NOMO-1 treated with dmso at 0.1 percent for 144 hours (cell line): ENCODE measurements at regions not wholly inside any gene's neighbourhood (a gene's known extent, or its start where the extent isn't known, plus 50 kb on each side); places are given as distances from the start of the nearest gene placed in this dataset.

Source experiments
- DNase-seq: peaks from one replicate; lab custom pipeline; 2025; ENCODE audit not compliant: unreplicated experiment; lab: John Stamatoyannopoulos, UW

DNA sequence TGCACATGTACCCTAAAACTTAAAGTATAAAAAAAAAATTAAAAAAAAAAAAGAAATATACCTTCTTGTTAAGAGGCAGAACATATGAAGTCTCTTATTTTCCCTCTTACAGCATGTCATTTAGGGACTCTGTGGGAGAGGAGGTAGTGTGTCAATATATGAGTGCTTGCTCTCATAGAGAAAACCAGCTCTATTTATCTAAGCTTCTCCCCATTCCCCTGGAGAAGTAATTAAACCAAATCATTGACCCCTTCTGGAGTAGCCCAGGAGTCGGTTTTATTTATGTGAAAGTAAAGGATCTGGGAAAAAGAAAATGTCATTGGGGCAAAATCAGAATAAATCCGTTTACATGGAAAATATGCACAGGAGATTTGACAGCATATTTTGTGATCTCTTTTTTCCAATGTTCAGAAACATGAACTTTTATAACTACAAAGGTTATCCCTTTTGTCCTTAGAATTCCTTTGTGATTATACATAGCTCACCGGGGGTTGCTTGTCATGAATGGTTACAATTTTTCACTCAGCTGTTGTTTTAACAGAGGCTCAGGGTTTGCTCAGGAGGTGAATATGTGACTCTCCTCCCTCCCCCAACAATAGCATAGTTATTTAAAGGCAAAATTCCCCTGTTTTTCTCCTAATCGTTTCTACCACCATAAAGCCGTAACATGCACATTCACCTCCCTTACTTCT is 114.5 kb upstream of the C1orf21 start:
- DNase-seq, result no peak

DNA sequence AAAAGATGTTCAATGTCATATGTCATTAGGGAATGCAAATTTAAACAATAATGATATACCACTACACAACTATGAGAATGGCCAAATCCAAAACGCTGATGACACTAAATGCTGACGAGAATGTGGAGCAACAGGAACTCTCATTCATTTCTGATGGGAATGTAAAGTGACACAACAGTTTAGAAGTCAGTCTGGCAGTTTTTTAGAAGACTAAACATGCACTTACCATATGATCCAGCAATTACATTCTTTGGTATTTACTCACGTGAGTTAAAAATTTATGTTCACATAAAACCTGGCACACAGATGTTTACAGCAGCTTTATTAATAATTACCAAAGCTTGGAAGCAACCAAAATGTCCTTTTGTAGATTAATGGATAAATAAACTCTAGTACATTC is 110.4 kb upstream of the C1orf21 start:
- DNase-seq, result no peak

DNA sequence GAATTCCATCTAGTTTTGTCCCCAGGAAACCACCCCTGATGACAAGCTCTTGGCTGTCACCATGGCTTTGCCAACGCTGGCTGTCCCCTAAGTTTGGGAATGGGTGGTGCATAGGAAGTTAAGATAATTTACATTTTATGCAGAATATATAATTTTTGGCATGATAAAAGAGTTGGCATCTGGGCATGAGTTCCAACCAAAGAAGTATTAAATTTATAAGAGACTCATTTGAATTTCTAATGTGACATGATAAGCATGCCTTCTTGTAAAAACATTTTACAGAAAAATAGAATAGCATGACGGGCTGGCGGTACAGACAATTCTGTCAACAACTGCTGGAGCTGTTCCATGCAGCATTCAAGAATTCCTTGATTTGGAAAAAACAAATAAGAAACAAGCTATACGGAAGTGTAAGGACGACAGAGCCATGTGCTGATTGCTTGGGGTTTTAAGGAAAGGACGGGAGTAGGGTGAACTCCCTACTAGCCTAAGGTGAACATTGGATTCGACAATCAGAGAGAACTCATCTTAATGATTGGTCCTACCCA is 106.8 kb upstream of the C1orf21 start:
- DNase-seq, result no peak

DNA sequence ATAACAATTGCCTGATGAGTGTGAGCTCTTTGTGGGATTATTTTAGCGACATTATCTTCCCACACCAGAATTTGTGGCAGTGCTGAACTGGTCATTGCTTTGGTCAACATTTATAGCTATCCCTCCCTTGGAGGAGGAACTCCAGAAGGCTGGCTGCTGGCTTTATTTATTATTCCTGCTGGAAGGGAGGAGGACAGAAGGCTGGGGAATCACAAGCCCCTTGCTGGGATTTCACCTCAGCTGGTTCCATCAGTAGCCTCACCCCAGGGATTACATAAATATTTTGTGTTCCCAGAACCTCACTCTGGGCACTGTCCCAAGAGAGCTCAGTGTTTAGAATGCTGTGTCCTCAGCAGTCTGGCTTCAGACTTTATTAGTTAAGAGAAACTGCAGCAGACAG is 102.8 kb upstream of the C1orf21 start:
- no peak for DNase-seq

DNA sequence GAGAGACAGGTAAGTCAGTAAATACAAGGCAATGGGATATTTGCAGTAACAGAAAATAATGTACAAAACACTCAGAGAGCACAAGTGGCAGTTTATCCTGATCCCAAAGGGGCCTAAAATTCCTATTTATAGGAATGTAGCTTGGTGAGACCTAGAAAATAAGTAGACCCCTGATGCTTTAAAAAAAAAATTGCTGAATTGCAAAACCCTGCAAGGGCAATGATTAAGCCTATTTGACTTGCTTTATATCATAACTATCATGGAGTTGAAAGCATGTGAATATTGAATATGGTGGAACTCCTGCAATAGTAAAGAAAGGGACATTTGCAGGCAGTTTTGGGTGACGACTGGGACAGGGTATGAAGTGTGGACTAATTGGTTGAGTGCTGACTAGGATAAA is 101.9 kb upstream of the C1orf21 start:
- DNase-seq, result no peak

DNA sequence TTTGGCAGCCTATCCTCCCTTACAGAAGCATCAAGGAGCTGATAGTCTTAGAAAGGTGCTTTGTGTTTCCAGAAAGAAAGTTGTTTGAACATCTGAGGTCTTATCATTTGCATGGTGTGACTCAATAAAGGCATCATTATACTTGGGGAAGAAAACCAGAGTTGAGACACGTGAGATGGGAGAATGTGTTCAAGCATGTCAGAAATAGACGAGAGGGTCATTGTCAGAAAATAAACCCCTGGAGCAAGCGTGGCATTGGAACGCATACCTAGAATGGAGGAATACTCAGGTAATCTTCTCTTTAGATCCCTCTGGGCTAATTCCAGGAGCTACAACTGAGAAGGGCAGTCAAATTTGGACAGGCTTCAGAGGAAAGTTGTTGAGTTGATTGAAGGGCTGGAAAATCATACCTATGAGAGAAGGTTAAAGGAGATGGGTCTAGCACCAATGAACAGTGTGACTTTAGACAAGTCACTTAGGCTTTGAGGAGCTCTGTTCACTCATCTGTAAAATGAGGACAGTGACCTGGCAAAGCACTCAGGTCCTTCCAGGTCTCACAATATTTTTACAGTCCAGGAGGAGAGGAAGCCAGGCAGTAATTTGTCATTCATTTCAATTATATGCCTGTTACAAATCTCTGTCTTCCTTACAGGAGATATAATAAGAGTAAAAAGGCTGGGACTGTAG is 101.3 kb upstream of the C1orf21 start:
- no peak for DNase-seq

DNA sequence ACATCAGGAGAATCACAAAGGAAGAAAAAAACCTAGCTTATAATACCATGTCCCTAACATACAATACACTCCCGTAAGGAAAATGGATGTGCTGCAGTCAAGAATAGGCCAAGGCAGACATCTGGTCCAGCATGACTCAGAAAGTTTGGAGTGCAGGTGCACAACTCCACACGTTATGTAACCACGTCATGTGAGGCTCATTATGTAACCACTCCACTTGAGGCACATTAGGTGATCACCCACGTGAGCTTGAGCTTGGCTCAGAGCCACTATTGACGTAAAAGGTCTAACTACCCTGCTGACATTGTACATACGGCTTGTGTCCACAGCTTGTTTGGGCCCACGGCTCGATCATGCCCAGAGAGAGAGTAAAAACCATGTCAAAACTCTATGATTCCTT is 99.8 kb upstream of the C1orf21 start:
- DNase-seq, result no peak

DNA sequence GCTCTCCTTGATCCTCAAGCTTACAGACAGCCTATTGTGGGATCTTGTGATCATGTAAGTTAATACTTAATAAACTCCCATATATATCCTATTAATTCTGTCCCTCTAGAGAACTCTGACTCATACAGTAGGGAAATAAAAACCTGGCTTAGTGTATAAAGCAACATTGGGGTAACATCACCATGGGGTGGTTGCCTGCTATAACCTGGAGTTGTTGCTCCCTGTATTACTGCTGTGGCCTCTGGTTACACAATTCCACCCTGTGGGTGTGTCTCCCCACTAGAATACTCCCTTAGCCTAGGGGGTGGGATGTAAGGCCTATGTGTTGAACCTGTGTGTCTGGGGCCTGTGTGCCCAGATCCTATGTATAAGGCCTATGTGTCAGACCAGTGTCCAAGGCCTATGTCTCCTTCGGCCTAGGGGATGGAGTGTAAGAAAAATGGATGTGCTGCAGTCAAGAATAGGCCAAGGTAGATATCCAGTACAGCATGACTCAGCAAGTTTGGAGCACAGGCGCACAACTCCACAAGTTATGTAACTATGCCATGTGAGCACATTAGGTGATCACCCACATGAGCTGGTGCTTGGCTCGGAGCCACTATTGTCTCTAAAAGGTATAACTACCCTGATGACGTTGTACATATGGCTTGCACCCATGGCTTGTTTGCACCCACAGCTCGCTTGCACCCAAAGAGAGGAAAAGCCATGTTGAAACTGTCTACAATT is 96.8 kb upstream of the C1orf21 start:
- DNase-seq, result no peak

DNA sequence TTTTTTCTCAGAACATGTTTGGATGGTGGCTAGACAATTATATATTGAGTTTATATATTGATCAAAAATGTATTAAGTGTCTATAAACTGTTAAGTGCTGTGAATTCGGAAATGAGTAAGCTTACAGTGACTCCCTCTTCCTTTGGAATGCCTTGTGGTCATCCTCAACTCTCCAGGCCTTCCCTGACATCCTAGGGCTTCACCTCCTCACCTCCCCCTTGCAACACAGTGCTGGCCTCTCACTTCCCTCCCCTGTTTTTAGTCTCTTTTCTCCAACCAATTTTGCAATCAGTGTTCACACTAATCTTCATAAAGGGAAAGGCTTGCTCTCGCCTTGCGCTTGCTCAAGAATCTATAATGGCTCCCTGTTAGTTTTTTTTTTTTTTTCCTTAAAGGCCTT is 95.1 kb upstream of the C1orf21 start:
- DNase-seq, result no peak

DNA sequence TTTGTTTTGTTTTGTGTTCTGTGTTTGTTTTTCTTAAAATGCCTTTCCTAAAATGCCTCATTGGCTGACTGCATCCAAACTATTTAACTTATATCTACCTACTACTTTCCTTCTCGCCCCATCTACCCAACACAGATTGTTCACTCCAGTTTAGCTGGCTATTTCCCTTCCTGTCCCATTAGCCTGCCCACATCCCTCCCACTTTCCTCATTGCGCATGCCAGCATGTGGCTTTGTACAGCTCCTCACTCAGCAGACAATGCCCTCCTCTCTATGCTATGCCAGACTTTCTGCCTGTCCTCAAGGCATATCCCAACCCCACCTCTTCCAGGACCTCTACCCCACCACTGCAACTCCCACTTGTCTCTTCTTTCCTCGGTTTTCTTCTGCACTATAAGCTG is 94.7 kb upstream of the C1orf21 start:
- DNase-seq, result no peak

DNA sequence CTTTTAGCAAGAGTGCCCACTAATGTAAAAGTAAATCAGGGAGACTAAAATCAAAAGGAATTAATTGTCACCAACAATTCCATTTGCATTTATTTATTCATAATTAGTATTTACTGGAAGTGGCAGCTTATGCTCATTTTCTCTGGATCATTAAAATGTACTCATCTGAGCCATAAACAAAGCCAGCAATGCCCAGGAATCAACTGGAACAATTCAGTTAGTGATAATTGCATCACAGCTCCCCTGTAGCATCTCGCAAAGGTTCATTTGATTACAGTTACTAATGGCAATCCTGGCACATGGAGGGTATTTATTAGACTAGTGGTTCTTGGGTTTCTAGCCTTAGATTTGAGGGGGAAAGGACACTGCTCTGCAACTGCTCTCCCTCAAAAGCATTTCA is 92.7 kb upstream of the C1orf21 start:
- no peak for DNase-seq

DNA sequence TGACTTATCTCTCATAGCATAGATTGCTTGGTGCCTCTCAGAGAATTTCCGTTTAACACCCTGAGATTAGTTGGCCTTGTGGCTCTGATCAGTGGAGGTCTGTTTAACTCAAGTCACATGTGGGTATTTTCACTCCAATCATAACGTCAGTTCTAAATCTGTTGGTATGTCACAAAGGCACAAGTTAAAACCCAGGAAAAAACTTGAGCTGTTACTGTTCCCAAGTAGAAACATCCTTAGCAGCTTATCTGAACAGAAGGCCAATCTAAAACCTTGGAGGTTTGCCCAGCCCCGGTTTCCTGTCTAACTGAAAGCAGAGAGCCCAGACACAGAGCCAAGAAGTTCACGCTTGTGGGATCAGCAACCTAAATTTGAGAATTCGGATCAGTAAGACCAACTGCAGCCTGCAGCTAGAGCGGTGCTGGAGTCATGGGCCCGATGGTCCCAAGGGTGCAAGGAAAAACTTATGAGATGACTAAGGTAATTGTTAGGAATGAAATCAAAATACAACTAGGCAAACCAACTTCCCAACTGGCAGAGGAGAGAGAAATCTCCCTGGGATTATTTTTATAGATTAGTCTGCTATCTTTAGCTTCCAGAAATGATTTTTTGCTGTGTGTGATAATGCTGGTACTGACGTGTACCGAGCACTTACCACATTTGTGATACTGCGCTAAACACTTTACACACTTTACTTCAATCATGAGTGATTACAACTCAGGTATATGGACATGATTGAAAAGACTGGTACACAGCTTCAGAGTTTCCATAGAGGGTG is 90.2 kb upstream of the C1orf21 start:
- no peak for DNase-seq

DNA sequence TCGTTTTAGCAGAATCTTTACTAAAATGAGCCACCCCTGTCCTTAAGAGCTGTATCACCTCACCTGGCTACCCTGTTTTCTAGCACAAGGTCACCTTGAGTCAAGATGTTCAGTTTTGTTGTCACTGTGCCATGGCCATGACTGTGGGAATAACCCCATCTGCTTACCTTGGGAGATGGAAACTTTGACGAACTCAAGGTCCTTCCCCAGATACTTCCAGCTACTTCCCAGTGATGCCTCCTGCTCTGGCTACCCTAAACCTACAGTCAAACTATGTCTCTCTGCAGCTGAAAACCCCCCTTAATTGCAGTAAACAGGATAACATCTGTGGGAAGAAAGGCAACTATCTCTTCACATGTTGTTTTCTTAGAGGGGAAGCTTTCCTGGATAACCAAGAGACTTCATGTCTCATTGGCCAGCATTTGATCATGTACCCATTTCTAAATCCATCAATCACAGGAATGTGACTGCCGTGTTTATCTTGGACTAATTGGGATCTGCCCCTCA is 89.5 kb upstream of the C1orf21 start:
- no peak for DNase-seq

DNA sequence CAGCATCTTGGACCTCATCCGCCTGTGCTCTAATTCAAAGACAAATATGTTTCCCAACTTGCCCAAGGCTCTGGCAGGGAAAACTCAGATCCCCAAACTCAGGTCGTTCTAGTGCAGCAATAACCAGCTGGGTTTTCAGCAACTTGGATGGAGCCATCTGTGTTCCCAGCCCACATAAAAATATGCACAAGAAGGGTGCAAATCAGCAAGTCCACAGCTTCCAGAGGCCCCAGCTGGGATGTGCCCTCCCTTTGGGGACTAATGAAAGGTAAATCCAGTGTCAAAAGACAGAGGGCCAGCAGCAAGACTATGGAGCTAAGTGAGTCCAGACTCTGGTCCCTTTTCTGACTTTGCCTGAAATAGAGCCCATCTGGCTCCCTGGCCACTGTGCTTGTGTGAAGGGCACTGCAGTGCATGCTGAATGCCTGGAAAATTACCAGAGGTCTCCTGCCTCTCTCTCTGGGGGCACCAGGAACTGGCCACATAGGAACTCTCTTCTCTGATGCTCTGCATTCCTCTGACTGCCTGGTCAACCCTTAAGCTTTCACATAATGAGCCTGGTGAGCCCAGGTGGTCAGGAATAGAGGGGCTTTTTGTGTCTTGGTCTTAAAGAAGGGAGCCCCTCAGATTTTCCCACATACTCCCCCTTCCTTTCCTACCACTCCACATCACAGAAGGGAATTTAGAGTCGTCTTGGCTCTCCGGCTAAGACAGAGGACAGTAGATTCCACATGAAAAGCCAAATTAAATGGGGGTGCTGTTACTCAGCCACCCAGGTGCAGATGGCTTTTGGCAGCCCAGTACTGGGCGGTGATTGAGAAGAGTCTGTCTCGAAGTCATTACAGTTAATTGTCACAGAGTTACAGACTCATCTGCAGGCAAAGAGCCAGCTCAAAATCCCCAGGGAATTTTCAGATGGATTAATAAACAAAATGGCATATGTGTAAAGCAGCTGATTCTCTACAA is 88.1 kb upstream of the C1orf21 start:
- DNase-seq, result no peak

DNA sequence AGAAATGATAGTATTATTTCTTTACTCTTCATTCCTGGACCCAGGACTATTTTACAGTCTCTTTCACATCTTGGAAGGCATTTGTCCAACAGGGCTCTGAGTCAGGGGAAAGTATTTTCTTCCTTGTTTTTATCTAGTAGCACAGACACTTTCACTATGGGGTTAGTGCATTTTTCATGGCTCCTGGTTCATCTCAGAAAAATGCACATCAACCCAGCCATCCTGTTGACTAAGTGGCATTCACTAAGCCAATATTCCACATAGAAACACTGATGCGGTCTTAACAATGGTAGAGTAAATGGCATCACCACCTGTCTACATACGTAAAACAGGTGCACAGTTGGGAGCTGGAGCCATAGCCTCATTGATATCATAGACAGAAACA is 87.4 kb upstream of the C1orf21 start:
- DNase-seq, result no peak

DNA sequence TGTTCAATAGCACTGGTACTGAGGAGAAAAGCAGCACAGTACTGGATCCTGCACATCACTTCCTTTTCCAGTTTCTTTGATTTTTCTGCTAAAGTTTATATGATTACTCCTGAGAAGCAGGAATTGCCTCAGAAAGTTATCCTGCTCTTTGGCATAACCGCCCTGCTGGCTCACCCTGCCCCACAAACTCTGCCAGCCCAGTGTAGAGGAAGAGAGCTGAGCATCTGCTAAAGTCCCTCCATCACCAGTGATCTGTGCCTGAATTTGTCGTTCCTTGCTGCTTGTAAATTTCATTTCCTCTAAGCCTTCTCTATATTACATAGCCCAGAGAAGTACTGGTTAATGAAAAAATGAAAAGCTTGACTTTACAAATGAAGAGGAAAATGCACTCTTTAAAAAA is 87.0 kb upstream of the C1orf21 start:
- DNase-seq, result no peak

DNA sequence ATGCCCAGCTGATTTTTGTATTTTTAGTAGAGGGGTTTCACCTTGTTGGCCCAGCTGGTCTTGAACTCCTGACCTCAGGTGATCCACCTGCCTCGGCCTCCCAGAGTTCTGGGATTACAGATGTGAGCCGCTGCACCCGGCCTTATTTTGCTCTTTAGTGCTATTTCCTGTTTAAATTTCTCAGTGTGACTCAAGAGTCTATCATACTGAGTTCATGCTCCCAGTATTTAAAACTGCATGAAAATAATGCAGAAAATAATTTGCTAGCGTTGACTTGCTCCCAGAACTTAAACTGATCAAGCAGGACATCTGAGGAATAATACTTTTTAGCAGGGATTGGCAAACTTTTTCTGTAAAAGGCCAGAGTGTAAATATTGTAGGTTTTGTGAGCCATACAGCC is 86.4 kb upstream of the C1orf21 start:
- no peak for DNase-seq

DNA sequence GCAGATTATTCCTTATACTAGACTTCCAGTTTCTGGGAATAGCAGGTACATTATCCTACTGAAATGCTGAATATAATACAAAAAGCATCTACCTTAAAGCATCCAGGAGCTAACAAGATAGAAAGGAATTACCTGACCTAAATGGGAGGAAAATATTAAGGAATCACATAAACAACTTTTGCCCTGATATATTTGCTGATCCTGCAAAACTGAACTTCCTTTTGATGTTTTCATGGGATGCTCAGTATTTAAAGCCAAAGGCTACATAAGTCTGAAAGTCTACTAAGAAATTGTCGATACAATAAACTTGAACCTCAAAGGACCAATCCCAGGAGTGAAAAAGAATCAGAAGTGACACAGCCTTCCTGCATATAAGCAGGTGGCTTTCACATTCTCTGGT is 85.6 kb upstream of the C1orf21 start:
- DNase-seq, result no peak

DNA sequence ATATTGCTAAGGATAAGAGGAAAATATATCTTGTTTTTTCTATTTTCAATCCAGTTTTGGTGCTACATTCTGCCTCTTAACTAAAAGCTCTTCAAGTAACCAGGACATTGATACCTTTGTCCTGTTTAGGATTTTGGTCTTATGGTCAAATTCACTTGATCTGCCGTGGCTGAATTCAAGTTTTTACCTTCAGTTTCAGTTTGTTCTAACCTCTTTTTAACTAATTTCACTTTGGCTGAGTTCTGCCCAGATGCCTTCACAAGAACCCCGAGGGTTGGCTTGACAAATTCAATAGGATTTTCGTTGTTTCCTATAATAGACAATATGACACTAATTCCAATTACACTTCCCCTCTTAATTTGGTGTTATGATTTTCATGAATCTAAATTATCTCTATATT is 84.5 kb upstream of the C1orf21 start:
- no peak for DNase-seq
